ENCODE measurements at regions not wholly inside any gene's neighbourhood (a gene's known extent, or its start where the extent isn't known, plus 50 kb on each side); places are given as distances from the start of the nearest gene placed in this dataset.
"Not testable (repeated sequence)": the region's sequence is repeated elsewhere in the genome, so short reads cannot be mapped to it uniquely, and the experiment has no call there.

GRCh38 chr4:134501973-134502643 lies 300.5 kb upstream of the PABPC4L start:
- ChIA-PET POLR2A (ENCODE audit: unreplicated experiment) (no interaction called here), CTCF (no interaction called here)
- Histone ChIP-seq H3K4me3 (ENCODE audit: low read length) (no peak overlapping the region), H3K79me2 (ENCODE audit: low read length) (no peaks in the 10 kb centered on the region), H2AFZ (ENCODE audit: low read length) (no peak overlapping the region), H4K20me1 (ENCODE audit: low read length) (no peaks in the 10 kb centered on the region), H3K4me1 (ENCODE audit: insufficient read depth, low read length) (no peaks in the 10 kb centered on the region), H3K9me3 (ENCODE audit: low read length) (no peaks in the 10 kb centered on the region), H3K4me2 (ENCODE audit: low read length) (no peak overlapping the region), H3K9ac (ENCODE audit: low read length) (no peak overlapping the region), H3K27me3 (ENCODE audit: low read length) (no peaks in the 10 kb centered on the region), H3F3A (ENCODE audit: low read length, unreplicated experiment) (no peaks in the 10 kb centered on the region), H3K27ac (ENCODE audit: low read length) (no peak overlapping the region), H3K36me3 (ENCODE audit: low read depth, low read length) (no peaks in the 10 kb centered on the region), H3K9me2 (replicated peaks; ENCODE audit: low read length) (no peaks in the 10 kb centered on the region)
- BruUV-seq (replicated peaks): no TSS peak
- no peak for DNase-seq
- intact Hi-C loops (cut with micrococcal nuclease): no loop called here
- ATAC-seq: no peak
- TF ChIP-seq CTCF (conservative IDR thresholded peaks at IDR 0.05; ENCODE audit: low read depth, low read length) (no peak), EZH2 (IDR thresholded peaks at IDR 0.05; ENCODE audit: low read length, unreplicated experiment) (no peak), EZH2phosphoT487 (IDR thresholded peaks at IDR 0.05; ENCODE audit: borderline replicate concordance, low read length) (no peak)

- intact Hi-C loops (cut with micrococcal nuclease); ATAC-seq; H3K9me2 ChIP-seq (replicated peaks; ENCODE audit: low read length): not testable (repeated sequence)
Observed at GRCh38 chr4:134501488-134501887, 299.9 kb upstream of the PABPC4L start.

GRCh38 chr4:134499074-134499473 lies 297.5 kb upstream of the PABPC4L start:
- Histone ChIP-seq H3K4me2 (ENCODE audit: low read length) (no peak overlapping the region), H3K27me3 (ENCODE audit: low read length) (no peaks in the 10 kb centered on the region), H4K20me1 (ENCODE audit: low read length) (no peaks in the 10 kb centered on the region), H3K36me3 (ENCODE audit: low read depth, low read length) (no peaks in the 10 kb centered on the region), H3K9me3 (ENCODE audit: low read length) (no peaks in the 10 kb centered on the region), H3K79me2 (ENCODE audit: low read length) (no peaks in the 10 kb centered on the region), H3K9ac (ENCODE audit: low read length) (no peak overlapping the region), H3K27ac (ENCODE audit: low read length) (no peak overlapping the region), H3F3A (ENCODE audit: low read length, unreplicated experiment) (no peaks in the 10 kb centered on the region), H3K9me2 (replicated peaks; ENCODE audit: low read length) (no peaks in the 10 kb centered on the region), H3K4me1 (ENCODE audit: insufficient read depth, low read length) (no peaks in the 10 kb centered on the region), H3K4me3 (ENCODE audit: low read length) (no peak overlapping the region), H2AFZ (ENCODE audit: low read length) (no peak overlapping the region)
- ChIA-PET POLR2A (ENCODE audit: unreplicated experiment) (no interaction called here), CTCF (no interaction called here)
- ATAC-seq (no peak), DNase-seq (no peak)
- no TSS peak for BruUV-seq (replicated peaks)
- intact Hi-C loops (cut with micrococcal nuclease): no loop called here
- TF ChIP-seq EZH2phosphoT487 (IDR thresholded peaks at IDR 0.05; ENCODE audit: borderline replicate concordance, low read length): no peak
- TF ChIP-seq EZH2 (IDR thresholded peaks at IDR 0.05; ENCODE audit: low read length, unreplicated experiment): no peak
- TF ChIP-seq CTCF (conservative IDR thresholded peaks at IDR 0.05; ENCODE audit: low read depth, low read length): no peak

More at GRCh38 chr4:134501488-134501887, 299.9 kb upstream of the PABPC4L start:
- BruUV-seq (replicated peaks); H3K36me3 ChIP-seq (ENCODE audit: low read depth, low read length); H3K27me3 ChIP-seq (ENCODE audit: low read length); H3F3A ChIP-seq (ENCODE audit: low read length, unreplicated experiment); H3K79me2 ChIP-seq (ENCODE audit: low read length); POLR2A ChIA-PET (ENCODE audit: unreplicated experiment); DNase-seq; H3K9ac ChIP-seq (ENCODE audit: low read length); H3K4me3 ChIP-seq (ENCODE audit: low read length); H2AFZ ChIP-seq (ENCODE audit: low read length); CTCF ChIA-PET; H3K9me3 ChIP-seq (ENCODE audit: low read length); H4K20me1 ChIP-seq (ENCODE audit: low read length); H3K4me1 ChIP-seq (ENCODE audit: insufficient read depth, low read length); H3K4me2 ChIP-seq (ENCODE audit: low read length); H3K27ac ChIP-seq (ENCODE audit: low read length): not testable (repeated sequence)

All from PC-3 (cell line).